Left colon (tissue), 2 donors: ENCODE measurements at regions not wholly inside any gene's neighbourhood (a gene's known extent, or its start where the extent isn't known, plus 50 kb on each side); places are given as distances from the start of the nearest gene placed in this dataset.

ENCODE experiments used
- ATAC-seq: fragments of 200-7000 bp; cut with Tn5 transposase; one replicate; pipeline ENCODE4 v1.9.1; 2020; ENCODE audit warnings: mild to moderate bottlenecking, moderate library complexity
- DNase-seq, 2 donors: peaks; one replicate each; pipeline ENCODE4 v3.0.0-alpha.2; 2020
- intact Hi-C, 2 donors: fragments of 100-400 bp; cut with DNase I in 1 of 2; cut with micrococcal nuclease in 1 of 2; formaldehyde crosslinking; loops; one replicate each; pipeline versions ENCODE4 v1.11.2 to v1.14.0; 2022; cut with DNase I, micrococcal nuclease
- donor health status: DM: no; HTN: no; CAD: no.
- donor health status: DM: yes; HTN: yes; CAD: no.

DNA sequence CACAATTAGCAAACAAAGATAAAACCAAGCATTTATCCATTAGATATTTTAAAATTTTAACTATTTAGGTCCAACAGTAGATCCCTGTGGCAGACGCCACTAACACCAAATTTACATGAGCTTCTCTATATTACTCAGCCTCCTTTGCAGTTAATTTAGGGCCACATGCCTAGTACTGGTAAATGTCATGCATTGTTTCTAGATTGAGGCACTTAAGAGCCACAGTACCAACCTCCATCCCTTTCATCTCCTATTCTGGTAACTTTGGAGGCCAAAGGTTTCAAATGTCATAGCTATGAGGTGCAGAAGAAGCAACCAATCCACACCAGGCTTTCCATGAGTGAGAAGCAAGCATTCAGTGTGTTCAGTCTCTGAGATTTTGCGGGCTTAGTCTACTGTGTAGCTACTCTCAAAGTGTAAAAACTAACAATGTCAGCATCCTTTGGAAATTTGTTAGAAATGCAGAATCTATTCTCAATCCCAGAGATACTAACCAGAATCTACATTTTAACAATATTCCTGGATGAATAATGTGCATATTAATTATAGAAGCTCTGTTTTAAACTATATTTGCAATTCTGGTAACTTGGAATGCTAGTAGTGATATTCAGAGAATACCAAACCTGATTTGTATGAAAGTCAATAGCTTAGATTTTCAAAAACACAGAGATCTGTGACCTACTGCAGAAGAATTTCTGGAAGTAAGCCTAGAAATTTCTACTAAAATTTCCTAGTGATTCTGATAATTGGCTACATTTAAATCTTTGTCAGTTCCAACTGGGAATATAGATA lies 206.3 kb upstream of the CD96 start:
- ATAC-seq = no peak
- no peak for DNase-seq
- intact Hi-C loops = no loop called here

DNA sequence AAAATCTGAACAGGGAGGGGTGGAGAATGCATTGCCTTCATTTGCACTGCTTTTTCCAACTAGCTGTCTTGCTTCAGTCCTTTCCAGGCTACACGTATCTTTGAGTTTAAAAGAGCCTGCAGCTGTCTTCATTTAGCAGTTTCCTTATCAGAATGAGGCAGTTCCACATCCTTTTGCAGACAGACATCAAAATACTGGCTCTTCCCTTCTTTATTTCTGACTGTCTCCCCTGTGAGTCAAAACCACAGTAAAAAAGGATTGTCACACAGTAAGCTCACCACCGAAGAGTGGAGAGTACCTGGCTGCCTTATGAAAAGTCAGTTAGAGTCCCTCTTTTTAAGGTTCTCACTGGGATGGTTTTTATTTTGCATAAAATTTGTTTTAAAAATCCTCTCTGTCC lies 205.5 kb upstream of the CD96 start:
- intact Hi-C loops = no loop called here
- DNase-seq (no peak), ATAC-seq (no peak)

DNA sequence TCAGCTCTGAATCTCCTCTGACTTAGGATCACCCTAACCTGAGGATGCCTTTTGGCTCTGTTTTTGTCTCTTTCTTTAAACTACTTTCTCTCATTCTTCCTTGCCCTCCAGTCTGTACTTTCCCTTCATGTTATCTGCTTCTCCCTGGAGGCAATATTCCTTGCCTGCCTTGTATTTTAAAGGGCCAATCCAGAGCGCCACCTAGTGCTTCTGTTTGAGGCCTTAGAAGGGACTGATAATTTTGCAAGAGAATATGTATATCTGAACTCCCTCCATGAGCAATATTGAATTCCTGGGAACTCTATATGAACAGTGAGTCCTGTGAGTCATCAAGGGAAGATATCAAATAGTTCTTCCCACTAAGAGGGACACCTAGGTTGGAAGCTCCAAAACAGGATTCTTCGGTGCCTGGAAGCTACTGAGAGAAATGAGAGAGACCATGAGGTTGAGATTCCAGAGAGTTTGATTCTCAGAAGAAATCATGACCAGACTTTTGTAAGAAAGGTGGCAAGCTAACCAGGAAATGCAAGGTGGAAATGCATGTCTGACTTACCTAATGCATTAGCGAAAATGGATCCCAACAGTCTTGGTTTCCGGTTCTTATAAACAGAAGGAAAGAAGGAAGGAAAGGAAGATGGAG lies 203.8 kb upstream of the CD96 start:
- ATAC-seq = peak; percentile 80
- intact Hi-C loops = no loop called here
- peak; percentile 32 to 73 for DNase-seq

DNA sequence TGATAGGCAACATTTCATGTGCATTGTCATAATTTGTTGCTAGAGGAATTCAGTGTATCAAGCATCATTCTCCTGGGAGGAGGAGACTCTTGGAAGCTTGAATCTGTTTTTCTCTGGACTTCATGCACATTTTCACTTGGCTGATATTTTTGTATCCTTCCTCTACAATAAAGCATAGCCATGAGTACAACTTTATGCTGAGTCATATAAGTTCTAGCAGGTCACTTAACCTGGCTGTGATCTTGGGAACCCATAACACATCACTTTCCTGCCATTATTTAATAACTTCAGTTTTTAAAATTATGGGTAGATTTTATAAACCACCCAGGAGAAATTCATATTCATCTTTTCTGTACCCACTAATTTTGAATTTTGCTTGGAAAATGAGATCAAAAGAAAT lies 203.0 kb upstream of the CD96 start:
- intact Hi-C loops = no loop called here
- ATAC-seq = no peak

DNA sequence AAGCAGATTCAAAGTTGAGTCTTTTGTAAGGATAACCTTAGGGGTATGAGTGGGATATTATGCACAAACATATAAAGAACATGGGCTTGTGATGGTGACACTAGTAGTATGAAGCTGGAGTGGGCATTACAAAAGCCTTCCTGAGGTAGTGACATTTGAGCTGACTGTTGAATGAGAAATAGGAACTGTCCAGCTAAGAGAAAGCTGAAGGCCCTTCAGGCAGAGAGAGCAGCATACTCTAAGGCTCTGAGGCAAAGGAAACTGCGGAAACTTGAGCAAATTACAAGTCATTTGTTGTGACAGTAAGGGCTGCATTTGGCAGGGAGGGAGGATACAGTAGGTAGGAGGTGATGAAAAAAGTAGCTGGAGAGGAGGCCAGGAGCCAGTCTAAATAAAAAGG lies 190.7 kb upstream of the CD96 start:
- ATAC-seq (no peak), DNase-seq (no peak)
- intact Hi-C loops = no loop called here

More for the DNA sequence above, 203.0 kb upstream of the CD96 start:
- no peak for DNase-seq

DNA sequence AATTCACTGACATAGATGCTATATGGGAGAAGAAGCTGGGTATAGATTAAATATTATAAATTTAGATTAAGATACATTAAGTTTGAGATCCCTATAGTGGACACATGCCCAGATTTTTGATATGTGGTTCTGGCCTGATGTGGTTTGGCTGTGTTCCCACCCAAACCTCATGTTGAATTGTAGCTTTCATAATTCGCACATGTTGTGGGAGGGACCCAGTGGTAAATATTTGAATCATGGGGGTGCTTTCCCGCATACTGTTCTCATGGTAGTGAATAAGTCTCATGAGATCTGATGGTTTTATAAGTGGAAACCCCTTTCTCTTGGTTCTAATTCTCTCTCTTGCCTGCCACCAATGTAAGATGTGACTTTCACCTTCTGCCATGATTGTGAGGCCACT lies 189.4 kb upstream of the CD96 start:
- no peak for DNase-seq
- intact Hi-C loops = no loop called here
- ATAC-seq = no peak

DNA sequence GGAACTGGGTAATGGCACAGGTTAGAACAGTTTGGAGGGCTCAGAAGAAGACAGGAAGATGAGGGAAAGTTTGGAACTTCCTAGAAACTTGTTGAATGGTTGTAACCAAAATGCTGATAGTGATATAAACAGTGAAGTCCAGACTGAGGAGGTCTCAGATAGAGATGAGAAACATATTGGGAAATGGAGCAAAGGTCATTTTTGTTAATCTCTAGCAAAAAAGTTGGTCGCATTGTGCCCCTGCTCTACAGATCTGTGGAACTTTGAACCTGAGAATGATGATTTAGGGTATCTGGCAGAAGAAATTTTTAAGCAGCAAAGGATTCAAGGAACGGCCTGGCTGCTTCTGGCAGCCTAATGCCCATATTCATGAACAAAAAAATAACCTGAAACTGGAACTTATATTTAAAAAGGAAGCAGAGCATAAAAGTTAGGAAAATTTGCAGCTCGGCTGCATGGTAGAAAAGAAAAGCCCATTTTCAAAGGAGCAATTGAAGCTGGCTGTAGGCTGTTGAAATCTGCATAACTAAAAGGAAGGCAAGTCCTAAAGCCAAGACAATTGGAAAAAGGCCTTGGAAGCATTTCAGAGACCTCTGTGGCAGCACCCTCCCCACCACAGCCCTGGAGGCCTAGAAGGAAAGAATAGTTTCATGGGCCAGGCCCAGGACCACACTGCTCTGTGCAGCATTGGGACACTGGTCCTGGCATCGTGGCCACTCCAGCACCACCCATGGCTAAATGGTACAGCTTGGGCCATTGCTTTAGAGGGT lies 182.6 kb upstream of the CD96 start:
- no peak for DNase-seq
- intact Hi-C loops = no loop called here
- ATAC-seq = no peak

DNA sequence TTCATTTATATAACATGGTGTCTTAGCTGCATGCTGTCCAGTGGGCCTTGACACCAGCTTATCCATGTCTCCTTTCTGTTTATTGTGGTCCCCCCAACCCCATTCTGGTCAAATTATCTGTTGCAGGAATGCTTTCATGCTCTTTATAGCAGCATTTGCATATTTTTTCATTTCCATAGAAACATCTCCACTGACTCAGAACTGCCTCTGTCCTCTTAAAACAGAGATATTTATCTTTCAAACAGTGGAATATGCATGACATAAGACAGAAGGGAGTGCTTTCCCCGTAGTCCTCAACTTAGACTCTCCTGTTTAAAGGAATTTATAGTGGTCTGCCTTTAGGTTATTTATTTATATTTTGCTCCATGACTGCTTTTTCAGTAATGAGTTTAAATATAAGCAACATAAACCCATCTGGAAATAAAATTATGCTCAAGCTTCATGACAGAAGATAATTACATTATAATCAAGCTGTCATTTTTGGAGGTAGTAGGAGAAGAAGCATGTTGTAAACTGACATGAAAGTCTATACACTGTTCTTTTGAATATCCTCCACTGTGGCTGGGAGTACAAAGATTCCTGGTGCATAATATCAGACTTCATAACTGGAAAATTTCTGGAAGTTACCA lies 179.5 kb upstream of the CD96 start:
- ATAC-seq (no peak), DNase-seq (no peak)
- intact Hi-C loops = no loop called here

DNA sequence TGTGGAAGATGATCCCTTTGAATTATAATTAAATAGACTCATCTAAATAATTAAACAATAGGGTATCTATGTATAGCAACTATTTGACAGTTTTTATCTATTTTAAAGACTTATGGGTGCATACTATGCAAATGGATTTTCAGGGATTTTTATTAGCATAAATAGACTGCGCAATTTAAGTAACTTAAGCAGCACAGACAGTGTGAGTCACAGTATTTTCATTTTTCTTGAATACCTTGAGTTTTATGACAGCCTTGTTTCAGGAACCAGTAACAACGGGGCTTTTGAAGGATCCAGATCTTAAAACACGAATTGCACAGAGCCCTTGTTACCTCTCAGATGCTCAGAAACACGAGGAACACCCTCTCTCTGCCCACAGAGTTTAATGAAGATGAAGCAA lies 175.5 kb upstream of the CD96 start:
- no peak for DNase-seq
- ATAC-seq = no peak
- intact Hi-C loops = no loop called here

DNA sequence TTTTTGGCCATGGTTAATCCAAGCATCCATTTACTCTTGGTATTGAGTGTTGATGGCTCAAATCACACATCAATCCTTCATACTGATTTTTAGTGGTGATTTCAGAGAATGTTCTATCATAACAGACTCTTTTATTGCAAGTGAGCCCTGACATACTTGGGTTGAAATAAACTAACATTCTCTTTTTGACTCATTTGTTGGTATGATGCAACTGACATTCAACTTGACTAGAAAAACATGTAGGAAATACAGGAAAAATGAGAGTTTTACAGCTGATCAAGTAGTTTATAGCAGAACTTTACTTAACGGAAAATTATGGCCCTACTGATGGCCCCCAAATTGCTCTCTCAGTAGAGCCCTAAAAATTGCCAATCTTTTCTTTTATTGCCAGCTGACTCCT lies 173.9 kb upstream of the CD96 start:
- ATAC-seq = no peak
- DNase-seq = no peak
- intact Hi-C loops = no loop called here

DNA sequence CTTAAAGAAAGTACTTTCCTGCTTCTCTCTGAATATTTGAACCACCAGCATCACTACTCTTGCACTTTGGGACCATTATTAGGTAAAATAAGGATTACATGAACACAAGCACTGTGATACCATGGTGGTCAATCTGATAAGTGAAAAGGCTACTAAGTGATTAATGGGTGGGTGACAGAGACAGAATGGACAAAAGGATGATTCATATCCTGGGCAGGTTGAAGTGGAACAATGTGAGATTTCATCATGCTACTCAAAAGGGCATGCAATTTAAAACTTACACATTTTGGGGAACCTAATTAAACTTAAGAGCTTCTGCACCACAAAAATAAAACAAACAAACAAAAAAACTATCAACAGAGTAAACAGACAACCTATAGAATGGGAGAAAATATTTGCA lies 172.0 kb upstream of the CD96 start:
- DNase-seq = no peak
- intact Hi-C loops = no loop called here
- ATAC-seq = no peak

DNA sequence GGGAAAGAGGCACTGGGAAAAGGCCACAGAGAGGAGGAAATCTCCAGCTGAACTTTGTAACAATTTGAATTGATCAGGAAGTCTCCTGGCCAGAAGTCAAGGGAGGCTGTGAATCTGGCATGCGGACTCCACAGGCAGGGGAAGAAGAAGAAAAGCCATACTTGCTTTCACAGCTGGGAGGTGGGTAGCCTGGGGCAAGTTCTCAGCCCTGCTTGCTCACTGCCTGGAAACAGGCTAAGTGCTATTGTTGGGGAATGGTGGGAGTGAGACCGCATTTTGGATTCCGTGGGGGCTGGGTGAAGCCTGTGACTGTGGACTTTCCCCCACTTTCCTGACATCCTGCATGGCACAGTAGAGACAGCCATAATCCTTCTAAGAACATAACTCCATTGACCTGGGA lies 168.8 kb upstream of the CD96 start:
- no peak for ATAC-seq
- no peak for DNase-seq
- intact Hi-C loops = no loop called here

DNA sequence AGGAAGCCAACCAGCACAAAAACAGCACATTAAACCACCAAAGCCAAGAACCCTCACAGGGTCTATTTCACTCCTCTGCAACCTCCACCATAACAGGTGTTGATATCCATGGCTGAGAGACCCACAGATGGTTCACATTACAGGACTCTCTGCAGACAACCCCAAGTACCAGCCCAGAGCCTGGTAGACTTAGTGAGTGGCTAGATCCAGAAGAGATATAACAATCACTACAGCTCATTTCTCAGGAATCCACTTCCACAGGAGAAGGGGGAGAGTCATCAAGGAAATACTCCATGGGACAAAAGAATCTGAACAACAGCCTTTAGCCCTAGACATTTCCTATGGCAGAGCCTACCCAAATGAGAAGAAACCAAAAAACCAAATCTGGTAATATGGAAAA lies 168.1 kb upstream of the CD96 start:
- ATAC-seq = no peak
- intact Hi-C loops = no loop called here
- no peak for DNase-seq

DNA sequence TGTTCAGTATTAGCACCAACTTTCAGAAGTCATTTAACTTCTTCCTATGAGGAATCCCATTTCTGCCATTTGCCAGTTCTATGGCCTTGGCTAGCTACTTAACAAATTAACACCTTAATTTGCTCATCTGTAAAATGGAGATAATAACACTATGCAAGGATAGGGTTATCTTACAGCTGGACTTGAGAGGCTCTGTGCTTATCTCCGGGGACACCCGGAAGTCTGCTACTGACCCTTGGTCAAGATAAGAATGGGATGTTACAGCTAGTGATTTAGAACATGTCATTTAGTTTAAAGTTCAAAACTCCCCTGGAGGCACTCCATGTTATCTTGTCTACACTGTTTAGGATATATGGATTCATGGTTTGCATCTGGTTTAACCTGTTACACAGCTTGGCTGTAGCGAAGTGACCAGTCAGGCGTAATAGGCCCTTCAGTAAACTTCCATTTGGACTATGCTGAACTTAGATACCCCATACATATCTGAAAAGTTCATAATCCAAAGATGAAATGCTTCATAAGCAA lies 156.0 kb upstream of the CD96 start:
- DNase-seq = no peak

DNA sequence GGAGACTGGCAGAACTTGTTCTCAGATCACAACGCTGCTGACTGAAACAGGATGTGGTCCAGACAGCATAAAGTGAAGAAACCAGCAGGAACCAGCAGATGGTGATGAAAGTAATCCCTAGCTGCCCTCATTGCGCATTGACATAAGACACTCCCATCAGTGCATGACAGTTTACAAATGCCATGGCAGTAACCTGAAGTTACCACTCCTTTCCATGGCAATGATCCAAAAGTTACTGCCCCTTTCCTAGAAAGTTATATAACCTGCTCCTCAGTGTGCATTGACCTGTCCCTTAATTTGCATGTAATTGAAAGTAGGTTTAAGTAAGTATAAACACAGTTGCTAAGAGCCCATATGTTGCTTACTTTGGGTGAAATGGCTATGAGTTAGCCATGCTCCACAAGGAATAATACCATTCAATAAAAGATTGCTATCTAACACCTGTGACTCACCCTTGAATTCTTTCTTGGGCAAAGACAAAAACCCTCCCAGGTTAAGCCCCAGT lies 149.1 kb upstream of the CD96 start:
- ATAC-seq (no peak), DNase-seq (no peak)
- intact Hi-C loops = no loop called here

More for the DNA sequence above, 156.0 kb upstream of the CD96 start:
- intact Hi-C loops = no loop called here
- no peak for ATAC-seq

DNA sequence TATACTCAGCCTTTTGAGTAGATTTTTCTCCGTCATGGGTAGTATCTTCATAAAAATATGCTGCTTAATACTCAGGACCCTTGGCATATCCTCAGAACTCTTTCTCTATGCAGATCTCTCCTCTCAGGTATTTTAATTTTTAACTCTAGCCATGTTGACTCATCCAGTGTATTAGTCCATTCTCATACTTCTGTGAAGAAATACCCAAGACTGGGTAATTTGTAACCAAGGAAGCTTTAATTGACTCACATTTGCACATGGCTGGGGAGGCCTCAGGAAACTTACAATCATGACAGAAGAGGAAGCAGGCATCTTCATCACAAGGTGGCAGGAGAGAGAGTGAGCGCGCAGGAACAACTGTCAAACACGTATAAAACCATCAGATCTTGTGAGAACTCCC lies 129.3 kb upstream of the CD96 start:
- DNase-seq (no peak), ATAC-seq (no peak)
- intact Hi-C loops = no loop called here

DNA sequence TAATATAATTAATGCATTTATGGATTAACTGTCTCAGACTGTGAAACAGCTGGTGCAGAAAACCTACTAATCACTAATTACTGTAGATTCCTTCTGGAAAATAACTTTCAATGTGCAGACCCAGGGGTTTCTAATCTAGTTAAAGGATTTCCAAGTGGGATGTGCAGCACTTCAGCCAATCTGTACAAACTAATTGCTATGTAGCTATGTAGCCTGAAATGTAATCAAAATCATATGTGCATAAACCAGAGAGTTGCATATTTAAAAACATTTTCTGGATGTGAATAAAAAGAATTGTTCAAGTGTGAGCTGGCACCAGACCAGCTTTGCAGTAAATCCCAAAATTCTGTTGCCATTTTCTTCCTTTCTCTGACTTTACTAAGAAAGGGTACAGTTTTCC lies 127.5 kb upstream of the CD96 start:
- ATAC-seq (no peak), DNase-seq (no peak)
- intact Hi-C loops = no loop called here

DNA sequence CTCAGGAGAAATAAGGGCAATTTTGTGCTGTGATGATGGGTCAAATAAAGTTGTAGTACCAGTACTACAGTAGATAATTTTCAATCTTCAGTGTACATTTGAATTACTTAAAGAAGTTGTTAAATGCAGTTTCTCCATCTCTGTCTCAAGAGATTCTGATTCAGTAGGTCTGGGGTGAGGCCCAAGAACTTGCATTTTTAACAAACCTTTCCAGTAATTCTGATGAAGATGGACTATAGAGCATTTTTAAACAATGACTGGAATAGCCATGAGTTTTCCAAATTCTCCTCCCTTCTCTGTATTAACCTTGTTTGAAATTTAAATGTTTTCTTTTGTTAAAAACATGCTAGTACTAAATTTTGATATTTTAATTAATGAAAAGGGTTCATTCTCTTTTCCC lies 127.0 kb upstream of the CD96 start:
- intact Hi-C loops = no loop called here
- ATAC-seq (no peak), DNase-seq (no peak)

DNA sequence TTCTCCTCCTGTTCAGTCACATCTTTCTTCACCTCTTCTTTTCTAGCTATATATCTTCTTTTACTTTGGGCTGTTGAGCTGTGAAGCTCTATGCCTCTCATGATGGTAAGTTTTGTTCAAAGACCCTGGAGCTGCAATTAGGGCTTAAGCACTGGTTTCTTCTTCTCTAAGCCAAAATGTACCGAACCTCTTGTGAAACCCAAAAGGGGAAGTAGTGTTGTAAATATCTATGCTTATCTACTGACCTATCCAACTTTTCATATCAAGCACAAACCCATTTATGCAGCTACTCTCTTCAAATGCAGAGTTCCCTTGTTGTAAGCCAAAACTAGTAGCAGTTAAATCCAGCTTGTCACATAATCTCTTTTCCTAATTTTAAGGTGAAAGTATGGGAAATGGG lies 123.6 kb upstream of the CD96 start:
- intact Hi-C loops = no loop called here
- DNase-seq (no peak), ATAC-seq (no peak)
